Panc1 (cell line): ENCODE measurements at regions not wholly inside any gene's neighbourhood (a gene's known extent, or its start where the extent isn't known, plus 50 kb on each side); places are given as distances from the start of the nearest gene placed in this dataset.

Experiments
- ATAC-seq: fragments of 200-7000 bp; cut with Tn5 transposase; 2 replicates; pipeline ENCODE4 v1.9.1; 2020; ENCODE audit warnings: mild to moderate bottlenecking, moderate library complexity
- BruUV-seq: library from RNA; stranded (reverse); fragments of 400-500 nt; replicated peaks from 2 replicates; lab custom pipeline; 2021; lab: Mats Ljungman, UMichigan
- CTCF ChIA-PET: fragments of 300-600 bp; sonication (Branson Sonifier 250); formaldehyde crosslinking; loops from one replicate; lab custom pipeline; 2022; ENCODE audit warnings: antibody characterized with exemption; lab: Charles Lee
- POLR2A ChIA-PET: fragments of 300-600 bp; sonication (Branson Sonifier 250); formaldehyde crosslinking; loops from one replicate; lab custom pipeline; 2022; ENCODE audit warnings: antibody characterized with exemption; lab: Charles Lee
- DNase-seq: peaks from one replicate; pipeline ENCODE4 v3.0.0-alpha.2; 2010; ENCODE audit warnings: low read depth, low spot score
- H3K27ac ChIP-seq: 2 replicates; pipeline ENCODE4 v1.5.1; 2011; ENCODE audit warnings: mild to moderate bottlenecking, low read length, inconsistent platforms
- H3K27me3 ChIP-seq: fragments of 200-500 bp; sonication (Bioruptor generic); 2 replicates; pipeline ENCODE4 v1.6.0; 2014; ENCODE audit warnings: low read length, inconsistent platforms; ENCODE audit not compliant: control insufficient read depth, insufficient read depth
- H3K36me3 ChIP-seq: fragments of 200-500 bp; sonication (Bioruptor generic); 2 replicates; pipeline ENCODE4 v1.5.1; 2014; ENCODE audit warnings: inconsistent platforms, mild to moderate bottlenecking, low read length, moderate library complexity; ENCODE audit not compliant: control insufficient read depth, insufficient read depth
- H3K4me1 ChIP-seq: 2 replicates; pipeline ENCODE4 v1.5.1; 2011; ENCODE audit warnings: inconsistent platforms, mild to moderate bottlenecking, low read length, moderate library complexity; ENCODE audit not compliant: control insufficient read depth, insufficient read depth
- H3K4me3 ChIP-seq, 2 experiments: 2 replicates each; pipeline ENCODE4 v1.5.1; 2011 to 2012; ENCODE audit warnings: low read depth in 2 of 2, low read length in 2 of 2, mild to moderate bottlenecking in 2 of 2, inconsistent platforms in 1 of 2, moderate library complexity in 1 of 2
- H3K9me3 ChIP-seq: fragments of 200-500 bp; sonication (Bioruptor generic); 2 replicates; pipeline ENCODE4 v1.5.1; 2014; ENCODE audit warnings: low read depth, mild to moderate bottlenecking, inconsistent platforms, low read length, moderate library complexity; ENCODE audit not compliant: control insufficient read depth, insufficient read depth
- CTCF ChIP-seq: fragments of 450-650 bp; IDR thresholded peaks from 2 replicates; pipeline ENCODE4 v1.5.1; 2017; ENCODE audit warnings: mild to moderate bottlenecking
- POLR2AphosphoS5 ChIP-seq: IDR thresholded peaks from 2 replicates; pipeline ENCODE4 v1.6.1; 2012; ENCODE audit warnings: mild to moderate bottlenecking, low read depth, low read length, moderate library complexity
- REST ChIP-seq, 2 experiments: IDR thresholded peaks; 2 replicates each; pipeline ENCODE4 v1.6.1; 2011 to 2012; ENCODE audit warnings: low read depth in 2 of 2, control low read depth in 1 of 2, low read length in 1 of 2, mild to moderate bottlenecking in 1 of 2, moderate library complexity in 1 of 2; ENCODE audit not compliant: insufficient read depth in 1 of 2
- SIN3A ChIP-seq: IDR thresholded peaks from 2 replicates; pipeline ENCODE4 v1.6.1; 2012; ENCODE audit warnings: low read depth, mild to moderate bottlenecking, low read length, moderate library complexity, borderline replicate concordance; ENCODE audit not compliant: insufficient read depth
- TCF7L2 ChIP-seq: IDR thresholded peaks from 2 replicates; pipeline ENCODE4 v1.6.1; 2011; ENCODE audit warnings: mild to moderate bottlenecking, low read depth, low read length, inconsistent platforms
- in situ Hi-C: cut with HindIII; loops from 2 replicates; pipeline ENCODE4 v1.10.0; 2016; ENCODE audit warnings: low sequenced_read_pairs, low pct_unique_long_range_greater_than_20kb
- intact Hi-C: fragments of 100-400 bp; cut with micrococcal nuclease; formaldehyde crosslinking; loops from one replicate; pipeline ENCODE4 v1.10.0; 2022; ENCODE audit not compliant: unreplicated experiment

- no peak for TF ChIP-seq REST (IDR thresholded peaks at IDR 0.05; ENCODE audit: insufficient read depth in 1 of 2, low read depth in 2 of 2, low read length in 1 of 2)
- TF ChIP-seq POLR2AphosphoS5, result no peak
- TF ChIP-seq CTCF, result no peak
- TF ChIP-seq TCF7L2, result no peak
- no peak for TF ChIP-seq SIN3A
- no peak for ATAC-seq
- ChIA-PET CTCF (no interaction called here), POLR2A (no interaction called here)
- intact Hi-C loops (no loop called here), in situ Hi-C loops (no loop called here)
- no peaks in the 10 kb centered on the region for H3K9me3 ChIP-seq
- DNase-seq, result no peak
- no peaks in the 10 kb centered on the region for H3K4me1 ChIP-seq
- H3K36me3 ChIP-seq, result no peaks in the 10 kb centered on the region
- H3K4me3 ChIP-seq, result no peak overlapping the region
- BruUV-seq, result no TSS peak
- no peaks in the 10 kb centered on the region for H3K27me3 ChIP-seq
- H3K27ac ChIP-seq, result no peak overlapping the region
Measured at GRCh38 chr12:105907982-105908381, 230.8 kb downstream of the NUAK1 start.

GRCh38 chr12:105910030-105910429 is 228.7 kb downstream of the NUAK1 start:
- no peaks in the 10 kb centered on the region for H3K36me3 ChIP-seq
- ATAC-seq (no peak), DNase-seq (no peak)
- in situ Hi-C loops, result no loop called here
- ChIA-PET CTCF (no interaction called here), POLR2A (no interaction called here)
- no peaks in the 10 kb centered on the region for H3K4me1 ChIP-seq
- no peaks in the 10 kb centered on the region for H3K27me3 ChIP-seq
- BruUV-seq, result no TSS peak
- intact Hi-C loops, result no loop called here
- no peaks in the 10 kb centered on the region for H3K9me3 ChIP-seq
- no peak overlapping the region for H3K27ac ChIP-seq
- H3K4me3 ChIP-seq, result no peak overlapping the region
- TF ChIP-seq SIN3A, result no peak
- no peak for TF ChIP-seq CTCF
- no peak for TF ChIP-seq REST (IDR thresholded peaks at IDR 0.05; ENCODE audit: insufficient read depth in 1 of 2, low read depth in 2 of 2, low read length in 1 of 2)
- TF ChIP-seq TCF7L2, result no peak
- no peak for TF ChIP-seq POLR2AphosphoS5
